ENCODE measurements at regions not wholly inside any gene's neighbourhood (a gene's known extent, or its start where the extent isn't known, plus 50 kb on each side); places are given as distances from the start of the nearest gene placed in this dataset.

- ChIA-PET CTCF (no interaction called here), POLR2A (no interaction called here)
- Histone ChIP-seq H3K4me1 (peaks cover 21% of the 10 kb centered on the region), H3K36me3 (ENCODE audit: control insufficient read depth, insufficient read depth, low read length) (no peaks in the 10 kb centered on the region), H3K9me3 (no peaks in the 10 kb centered on the region), H3K27me3 (replicated peaks; ENCODE audit: control insufficient read depth, insufficient read depth, low read length) (no peaks in the 10 kb centered on the region), H3K4me3 (ENCODE audit: low read depth, low read length) (no peak overlapping the region)
- no TSS peak for BruUV-seq (replicated peaks)
- intact Hi-C loops (cut with micrococcal nuclease; ENCODE audit: unreplicated experiment) = no loop called here
- H3K9me3 Mint-ChIP-seq (ENCODE audit: unreplicated experiment) = peaks cover 11% of the 10 kb centered on the region
- no peaks in the 10 kb centered on the region for H3K27me3 Mint-ChIP-seq (ENCODE audit: insufficient read depth, unreplicated experiment)
- peaks cover 12% of the 10 kb centered on the region for H3K4me1 Mint-ChIP-seq (ENCODE audit: low read depth, unreplicated experiment)
- no peak overlapping the region for H3K27ac Mint-ChIP-seq (ENCODE audit: unreplicated experiment)
- TF ChIP-seq, protein P1, sequence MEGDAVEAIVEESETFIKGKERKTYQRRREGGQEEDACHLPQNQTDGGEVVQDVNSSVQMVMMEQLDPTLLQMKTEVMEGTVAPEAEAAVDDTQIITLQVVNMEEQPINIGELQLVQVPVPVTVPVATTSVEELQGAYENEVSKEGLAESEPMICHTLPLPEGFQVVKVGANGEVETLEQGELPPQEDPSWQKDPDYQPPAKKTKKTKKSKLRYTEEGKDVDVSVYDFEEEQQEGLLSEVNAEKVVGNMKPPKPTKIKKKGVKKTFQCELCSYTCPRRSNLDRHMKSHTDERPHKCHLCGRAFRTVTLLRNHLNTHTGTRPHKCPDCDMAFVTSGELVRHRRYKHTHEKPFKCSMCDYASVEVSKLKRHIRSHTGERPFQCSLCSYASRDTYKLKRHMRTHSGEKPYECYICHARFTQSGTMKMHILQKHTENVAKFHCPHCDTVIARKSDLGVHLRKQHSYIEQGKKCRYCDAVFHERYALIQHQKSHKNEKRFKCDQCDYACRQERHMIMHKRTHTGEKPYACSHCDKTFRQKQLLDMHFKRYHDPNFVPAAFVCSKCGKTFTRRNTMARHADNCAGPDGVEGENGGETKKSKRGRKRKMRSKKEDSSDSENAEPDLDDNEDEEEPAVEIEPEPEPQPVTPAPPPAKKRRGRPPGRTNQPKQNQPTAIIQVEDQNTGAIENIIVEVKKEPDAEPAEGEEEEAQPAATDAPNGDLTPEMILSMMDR (IDR thresholded peaks at IDR 0.05; ENCODE audit: insufficient read depth in 1 of 2, low read depth in 1 of 2, low read length in 1 of 2, severe bottlenecking in 1 of 2, unreplicated experiment in 1 of 2) = no peak
- peak in 1 of 2 experiments; percentile 22 for DNase-seq
- no peak overlapping the region for H3K4me3 Mint-ChIP-seq (ENCODE audit: unreplicated experiment)
- peaks cover 7% of the 10 kb centered on the region for H3K36me3 Mint-ChIP-seq (ENCODE audit: insufficient read depth, unreplicated experiment)
Measured at GRCh38 chr11:71305041-71305440, 52.7 kb upstream of the SHANK2 start.

DNA sequence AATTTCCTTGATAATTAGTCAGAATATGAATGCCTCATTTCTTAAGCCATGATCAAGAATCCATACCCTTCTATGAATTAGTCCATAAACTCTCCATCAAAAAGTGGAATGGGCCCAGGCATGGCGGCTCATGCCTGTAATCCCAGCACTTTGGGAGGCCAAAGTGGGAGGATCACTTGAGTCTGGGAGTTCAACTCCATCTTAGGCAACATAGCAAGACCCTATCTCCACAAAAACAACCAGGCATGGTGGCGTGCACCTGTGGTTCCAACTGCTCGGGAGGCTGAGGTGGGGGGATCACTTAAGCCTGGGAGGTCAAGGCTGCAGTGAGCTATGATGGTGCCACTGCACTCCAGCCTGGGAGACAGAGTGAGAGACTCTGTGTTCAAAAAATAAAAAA lies 52.1 kb upstream of the SHANK2 start:
- no peak for DNase-seq
- Histone ChIP-seq H3K4me1 (peaks cover 26% of the 10 kb centered on the region), H3K36me3 (ENCODE audit: control insufficient read depth, insufficient read depth, low read length) (no peaks in the 10 kb centered on the region), H3K4me3 (ENCODE audit: low read depth, low read length) (no peak overlapping the region), H3K9me3 (no peaks in the 10 kb centered on the region), H3K27me3 (replicated peaks; ENCODE audit: control insufficient read depth, insufficient read depth, low read length) (no peaks in the 10 kb centered on the region)
- Mint-ChIP-seq H3K9me3 (ENCODE audit: unreplicated experiment) (peaks cover 11% of the 10 kb centered on the region), H3K4me3 (ENCODE audit: unreplicated experiment) (no peak overlapping the region), H3K4me1 (ENCODE audit: low read depth, unreplicated experiment) (peaks cover 17% of the 10 kb centered on the region), H3K36me3 (ENCODE audit: insufficient read depth, unreplicated experiment) (peaks cover 7% of the 10 kb centered on the region), H3K27me3 (ENCODE audit: insufficient read depth, unreplicated experiment) (no peaks in the 10 kb centered on the region), H3K27ac (ENCODE audit: unreplicated experiment) (no peak overlapping the region)
- TF ChIP-seq, protein P1 (IDR thresholded peaks at IDR 0.05; ENCODE audit: insufficient read depth in 1 of 2, low read depth in 1 of 2, low read length in 1 of 2, severe bottlenecking in 1 of 2, unreplicated experiment in 1 of 2) = no peak
- BruUV-seq (replicated peaks) = no TSS peak
- intact Hi-C loops (cut with micrococcal nuclease; ENCODE audit: unreplicated experiment) = no loop called here
- CTCF ChIA-PET = no interaction called here
- POLR2A ChIA-PET = no interaction called here

DNA sequence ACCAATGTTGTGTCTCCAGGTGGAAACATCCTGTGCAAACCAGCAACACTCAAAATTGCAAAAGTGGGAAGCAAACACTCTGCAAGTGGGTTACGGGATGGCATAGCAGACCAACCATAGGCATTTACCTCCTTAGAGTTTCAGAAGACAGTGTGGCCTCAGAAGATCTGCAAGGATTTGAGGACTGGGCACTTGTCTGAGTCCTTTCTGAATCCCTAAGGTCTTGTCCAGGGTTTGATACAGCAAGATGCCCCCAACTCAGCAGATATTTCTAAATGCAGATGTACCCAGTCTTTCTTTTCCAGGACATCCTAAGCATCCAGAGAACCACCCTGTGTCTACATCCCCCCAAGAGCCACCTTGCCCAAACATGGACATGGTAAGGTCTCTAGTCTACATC lies 51.7 kb upstream of the SHANK2 start:
- Histone ChIP-seq H3K36me3 (ENCODE audit: control insufficient read depth, insufficient read depth, low read length) (no peaks in the 10 kb centered on the region), H3K4me3 (ENCODE audit: low read depth, low read length) (no peak overlapping the region), H3K4me1 (peaks cover 30% of the 10 kb centered on the region), H3K9me3 (no peaks in the 10 kb centered on the region), H3K27me3 (replicated peaks; ENCODE audit: control insufficient read depth, insufficient read depth, low read length) (no peaks in the 10 kb centered on the region)
- intact Hi-C loops (cut with micrococcal nuclease; ENCODE audit: unreplicated experiment) = no loop called here
- Mint-ChIP-seq H3K9me3 (ENCODE audit: unreplicated experiment) (peaks cover 11% of the 10 kb centered on the region), H3K4me3 (ENCODE audit: unreplicated experiment) (no peak overlapping the region), H3K27ac (ENCODE audit: unreplicated experiment) (no peak overlapping the region), H3K4me1 (ENCODE audit: low read depth, unreplicated experiment) (peaks cover 21% of the 10 kb centered on the region), H3K36me3 (ENCODE audit: insufficient read depth, unreplicated experiment) (peaks cover 7% of the 10 kb centered on the region), H3K27me3 (ENCODE audit: insufficient read depth, unreplicated experiment) (no peaks in the 10 kb centered on the region)
- BruUV-seq (replicated peaks) = no TSS peak
- peak in 1 of 2 experiments; percentile 12 for DNase-seq
- ChIA-PET CTCF (no interaction called here), POLR2A (no interaction called here)
- TF ChIP-seq, protein P1 (IDR thresholded peaks at IDR 0.05; ENCODE audit: insufficient read depth in 1 of 2, low read depth in 1 of 2, low read length in 1 of 2, severe bottlenecking in 1 of 2, unreplicated experiment in 1 of 2) = no peak

Measured in Caco-2 (cell line).